GM18909 (cell line): ENCODE measurements at regions not wholly inside any gene's neighbourhood (a gene's known extent, or its start where the extent isn't known, plus 50 kb on each side); places are given as distances from the start of the nearest gene placed in this dataset.
"Not testable (repeated sequence)": the region's sequence is repeated elsewhere in the genome, so short reads cannot be mapped to it uniquely, and the experiment has no call there.

Source experiments
- ATAC-seq: cut with Tn5 transposase; IDR thresholded peaks from one replicate; pipeline ENCODE4 v1.9.1; 2021; ENCODE audit warnings: mild to moderate bottlenecking; ENCODE audit not compliant: unreplicated experiment, poor library complexity

GRCh38 chr9:7316967-7317366, 482.6 kb downstream of the DMAC1 start:
- ATAC-seq: no peak

DNA sequence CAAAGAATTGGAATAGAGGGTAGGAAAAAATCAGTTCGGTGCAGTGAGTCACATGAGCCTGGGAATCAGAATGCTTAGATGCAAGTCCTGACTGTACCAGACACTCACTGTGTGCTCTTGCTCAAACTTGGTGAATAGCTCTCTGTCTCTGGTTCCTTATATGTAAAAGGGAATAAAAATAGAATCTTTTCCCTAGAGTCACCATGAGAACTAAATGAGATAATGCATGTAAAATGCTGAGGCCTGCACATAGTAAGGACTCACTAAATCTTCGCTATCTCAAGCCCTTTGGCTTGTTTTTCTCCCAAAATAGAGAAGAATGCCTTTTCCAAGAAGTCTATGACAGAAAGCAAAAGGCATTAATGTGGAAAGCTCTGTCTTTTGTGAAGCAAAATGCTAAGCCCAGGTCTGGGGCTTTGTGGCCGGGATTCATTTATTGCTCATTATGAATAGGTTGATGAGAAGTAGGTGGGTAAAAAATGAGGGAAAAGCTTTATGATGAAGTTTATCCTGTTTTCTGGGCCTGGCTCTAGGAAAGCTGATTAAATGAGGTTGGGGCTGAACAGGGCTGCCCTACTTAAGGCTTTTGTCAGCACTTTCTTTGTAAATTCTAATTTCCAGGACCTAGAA, 483.3 kb downstream of the DMAC1 start:
- no peak for ATAC-seq

DNA sequence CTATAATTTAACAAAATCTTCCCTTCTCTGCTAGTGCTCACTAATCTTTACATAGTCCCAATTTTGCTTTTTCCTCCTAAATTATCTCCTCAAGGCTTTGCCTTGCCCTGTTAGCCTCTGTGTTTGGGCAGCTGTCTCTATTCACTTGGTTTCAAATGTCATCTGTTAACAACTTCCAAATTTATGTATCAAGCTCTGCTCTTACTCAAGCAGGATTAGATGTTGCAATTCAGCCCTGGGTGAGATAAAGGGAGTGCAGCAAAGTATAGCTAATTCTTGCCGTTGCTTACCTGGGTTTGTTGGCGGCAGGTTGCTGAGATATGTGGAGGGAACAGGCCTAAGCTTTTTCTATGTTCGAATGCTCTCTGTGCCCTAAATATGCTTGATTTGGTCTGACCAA, 483.8 kb downstream of the DMAC1 start:
- no peak for ATAC-seq

- no peak for ATAC-seq
These were observed 484.5 kb downstream of the DMAC1 start for GRCh38 chr9:7315116-7315515.

DNA sequence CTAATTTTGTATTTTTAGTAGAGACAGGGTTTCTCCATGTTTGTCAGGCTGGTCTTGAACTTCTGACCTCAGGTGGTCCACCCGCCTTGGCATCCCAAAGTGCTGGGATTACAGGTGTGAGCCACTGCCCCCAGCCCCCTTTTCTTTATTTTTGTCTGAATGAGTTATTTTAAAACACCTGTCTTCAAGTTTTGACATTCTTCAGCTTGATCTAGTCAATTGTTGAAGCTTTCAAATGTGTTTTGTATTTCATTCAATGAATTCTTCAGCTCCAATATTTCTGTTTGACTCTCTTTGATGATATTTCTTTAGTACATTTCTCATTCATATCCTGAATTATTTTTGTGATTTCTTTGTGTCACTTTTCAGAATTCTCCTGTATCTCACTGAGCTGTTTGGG, 486.2 kb downstream of the DMAC1 start:
- ATAC-seq: no peak

DNA sequence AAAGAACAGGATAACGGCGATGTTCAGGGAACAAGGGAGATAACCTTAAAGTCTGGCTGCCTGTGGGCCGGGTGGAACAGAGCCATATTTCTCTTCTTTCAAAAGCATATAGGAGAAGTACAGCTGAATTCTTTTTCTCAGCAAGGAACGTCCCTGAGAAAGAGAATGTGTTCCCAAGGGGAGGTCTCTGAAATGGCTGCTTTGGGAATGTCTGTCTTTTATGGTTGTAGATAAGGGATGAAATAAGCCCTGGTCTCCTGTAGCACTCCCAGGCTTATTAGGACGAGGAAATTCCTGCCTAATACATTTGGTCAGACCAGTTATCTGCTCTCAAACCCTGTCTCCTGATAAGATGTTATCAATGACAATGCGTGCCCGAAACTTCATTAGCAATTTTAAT, 490.5 kb downstream of the DMAC1 start:
- ATAC-seq: not testable (repeated sequence)

DNA sequence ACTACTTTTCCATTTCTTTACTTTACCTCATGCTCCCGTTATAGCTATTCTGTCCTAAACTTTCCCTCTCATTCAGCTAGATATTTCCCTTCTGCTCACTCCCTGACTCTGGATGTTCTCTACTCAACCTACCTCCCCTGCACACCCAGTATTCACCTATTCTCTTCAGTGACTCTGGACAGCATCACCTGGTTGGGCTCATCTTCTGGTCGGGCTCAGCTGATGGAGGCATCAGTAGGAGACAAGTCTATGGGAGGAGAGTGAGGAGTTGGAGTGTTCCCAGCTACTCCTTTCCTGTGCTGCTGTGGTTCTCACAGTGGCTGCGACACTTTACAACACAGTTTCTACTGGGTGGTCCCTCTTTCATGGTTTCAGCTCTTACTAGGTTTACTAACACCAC, 493.9 kb downstream of the DMAC1 start:
- ATAC-seq: no peak

DNA sequence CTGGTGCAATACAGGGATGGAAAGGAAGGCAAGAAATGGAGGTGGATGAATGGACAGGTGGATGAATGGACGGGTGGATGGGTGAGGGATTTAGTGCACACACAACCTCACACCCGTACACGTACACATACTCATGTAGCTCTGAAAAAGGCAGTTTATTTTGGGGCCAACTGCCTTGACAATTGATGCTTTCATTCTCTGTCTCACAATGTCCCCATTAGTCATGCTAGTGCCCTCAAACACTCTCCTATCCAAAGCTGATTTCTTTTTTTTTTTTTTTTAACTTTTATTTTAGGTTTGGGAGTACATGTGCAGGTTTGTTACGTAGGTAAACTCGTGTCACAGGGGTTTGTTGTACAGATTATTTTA, 495.0 kb downstream of the DMAC1 start:
- no peak for ATAC-seq

DNA sequence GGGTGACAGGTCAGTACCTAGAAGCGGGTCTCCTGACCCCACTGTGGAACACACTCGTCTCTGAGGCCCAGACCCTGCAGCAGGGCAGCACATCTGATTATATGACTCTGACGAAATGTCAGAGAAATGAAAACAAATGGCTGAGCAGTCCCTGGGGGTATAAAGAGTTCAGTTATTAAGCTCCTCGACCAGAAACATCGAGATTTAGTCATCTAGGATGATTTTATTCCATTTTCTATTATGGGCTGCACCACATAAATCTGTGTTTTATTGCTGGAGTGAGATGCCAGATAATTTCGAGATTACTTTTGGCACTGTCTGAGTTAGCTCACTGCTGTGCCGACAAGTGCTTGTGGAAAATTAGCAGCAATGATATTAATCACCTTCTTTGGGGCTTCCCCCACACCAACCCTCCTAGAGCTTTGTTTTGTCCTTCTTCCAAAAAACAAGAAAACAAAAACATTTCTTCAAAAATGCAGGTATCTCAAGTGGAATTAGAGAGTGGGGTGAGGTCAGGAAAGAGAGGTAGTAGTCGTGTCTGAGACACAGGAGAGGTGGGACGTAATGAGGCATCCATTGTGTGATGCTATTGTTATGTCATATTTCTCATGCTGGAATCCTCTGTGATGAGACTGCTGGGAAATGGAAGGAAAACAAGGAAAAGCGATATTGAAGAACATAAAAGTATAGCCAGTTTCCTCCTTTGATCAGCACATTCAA, 495.5 kb downstream of the DMAC1 start:
- ATAC-seq: no peak

DNA sequence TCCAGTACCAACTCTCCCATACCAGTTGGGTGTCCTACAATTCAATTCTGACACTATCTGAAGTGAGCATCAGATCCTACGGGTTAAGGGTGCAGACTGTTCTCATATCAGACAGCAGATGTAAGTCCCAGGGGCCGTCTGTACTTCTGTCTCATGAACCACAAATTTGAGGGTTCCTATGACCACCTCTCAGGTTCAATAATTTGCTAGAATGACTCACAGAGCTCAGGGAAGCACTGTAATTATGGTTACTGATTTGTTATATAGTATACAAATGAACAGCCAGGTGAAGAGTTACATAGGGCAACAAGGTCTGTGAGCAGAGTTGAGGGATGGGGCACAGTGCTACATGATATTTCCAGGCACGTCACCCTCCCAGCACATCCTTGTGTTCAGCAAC, 499.1 kb downstream of the DMAC1 start:
- ATAC-seq: peak; percentile 66

GRCh38 chr9:7298123-7298522, 501.5 kb downstream of the DMAC1 start:
- ATAC-seq: peak; percentile 98

GRCh38 chr9:7297521-7297920, 502.1 kb downstream of the DMAC1 start:
- ATAC-seq: no peak

DNA sequence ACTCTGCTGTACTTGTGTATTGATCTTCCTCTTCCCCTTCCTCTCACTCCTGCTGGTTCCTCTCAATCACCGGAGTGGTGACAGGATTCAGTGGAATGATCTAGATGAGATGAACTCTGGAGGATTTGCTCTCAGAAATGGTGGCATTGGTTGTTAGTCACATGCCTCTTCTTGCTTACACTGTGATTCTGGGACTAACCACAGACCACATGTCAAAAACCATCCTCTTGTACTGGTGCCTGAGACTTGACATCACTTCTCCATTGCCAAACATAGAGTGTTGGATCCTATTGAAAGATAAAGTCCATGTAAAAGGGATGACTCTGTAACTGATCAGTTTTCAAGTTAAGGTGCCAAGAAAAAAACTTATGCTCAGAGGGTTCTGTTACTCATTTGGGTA, 506.5 kb downstream of the DMAC1 start:
- ATAC-seq: no peak

GRCh38 chr9:7289773-7290172, 509.8 kb downstream of the DMAC1 start:
- ATAC-seq: peak; percentile 42

GRCh38 chr9:7287986-7288385, 511.6 kb downstream of the DMAC1 start:
- ATAC-seq: no peak

DNA sequence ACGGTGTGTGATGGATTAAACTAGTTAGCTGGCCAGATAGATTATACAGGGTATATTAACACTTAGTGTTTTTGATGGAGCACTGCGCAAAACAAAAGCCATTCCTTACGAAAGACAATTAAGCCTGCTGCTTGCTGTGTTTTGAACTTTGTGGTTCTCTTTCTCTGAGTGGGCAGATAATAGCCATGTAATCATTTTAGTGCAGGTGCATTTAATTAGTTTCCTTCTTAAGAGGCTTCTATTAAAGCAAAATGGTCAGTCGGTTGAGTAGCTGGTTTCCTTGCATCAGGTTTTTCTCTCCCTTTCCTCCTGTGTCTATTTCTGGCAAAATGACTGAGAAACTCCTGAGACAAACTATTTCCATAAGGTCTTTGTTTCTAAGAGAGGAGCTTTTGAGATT, 512.5 kb downstream of the DMAC1 start:
- ATAC-seq: no peak

- ATAC-seq: no peak
These were observed 513.5 kb downstream of the DMAC1 start for GRCh38 chr9:7286101-7286500.

GRCh38 chr9:7285199-7285598, 514.4 kb downstream of the DMAC1 start:
- ATAC-seq: no peak

DNA sequence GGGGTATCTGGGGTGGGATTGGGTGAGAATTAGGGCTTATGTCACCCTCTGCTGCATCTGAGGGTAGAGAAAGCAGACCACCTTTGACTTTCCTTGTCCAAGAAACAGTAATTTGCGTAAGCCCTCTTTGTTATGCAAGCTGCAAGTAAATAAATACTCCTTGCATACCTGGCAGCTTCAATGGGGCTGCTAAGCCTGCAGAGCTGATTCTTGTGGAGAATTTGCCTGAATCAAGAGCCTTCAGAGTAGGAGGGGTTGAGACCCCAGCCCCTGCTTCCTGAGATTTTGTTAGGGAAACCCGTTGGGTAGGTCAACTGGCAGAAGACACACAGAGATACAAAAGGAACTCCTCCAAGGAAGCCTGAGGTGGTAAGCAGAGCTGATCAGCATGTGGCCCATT, 515.1 kb downstream of the DMAC1 start:
- ATAC-seq: no peak

DNA sequence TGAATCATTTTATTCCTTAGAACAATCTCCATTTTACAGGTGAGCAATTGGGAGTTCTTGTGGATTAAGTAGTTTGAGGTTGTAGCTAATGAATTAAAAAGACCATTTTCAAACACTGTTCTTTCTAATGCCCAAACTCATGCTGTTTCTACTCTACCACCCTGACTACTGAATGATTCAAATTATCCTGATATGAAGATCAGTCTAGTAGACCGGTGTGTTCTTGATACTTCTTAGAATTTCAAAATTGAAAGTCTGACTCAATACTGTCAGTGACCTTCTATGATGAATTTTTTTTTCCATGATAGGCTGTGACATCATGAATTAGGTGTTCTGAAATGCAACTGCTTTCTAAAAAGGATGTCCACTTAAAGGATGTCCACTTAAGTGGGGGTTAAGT, 515.5 kb downstream of the DMAC1 start:
- ATAC-seq: no peak

GRCh38 chr9:7273575-7273974, 515.8 kb downstream of the KDM4C start:
- ATAC-seq: no peak

- ATAC-seq: no peak
These were observed 509.3 kb downstream of the KDM4C start for GRCh38 chr9:7266911-7267595.
